GM12873 (cell line): ENCODE measurements at regions not wholly inside any gene's neighbourhood (a gene's known extent, or its start where the extent isn't known, plus 50 kb on each side); places are given as distances from the start of the nearest gene placed in this dataset.

Experiments
- TF ChIP-seq, protein P1 (sequence below): IDR thresholded peaks from 2 replicates; pipeline ENCODE4 v1.5.1; 2012; ENCODE audit warnings: low read depth, mild to moderate bottlenecking, moderate library complexity, low read length, control low read depth; ENCODE audit not compliant: insufficient read depth; ENCODE audit errors: missing control alignments

DNA sequence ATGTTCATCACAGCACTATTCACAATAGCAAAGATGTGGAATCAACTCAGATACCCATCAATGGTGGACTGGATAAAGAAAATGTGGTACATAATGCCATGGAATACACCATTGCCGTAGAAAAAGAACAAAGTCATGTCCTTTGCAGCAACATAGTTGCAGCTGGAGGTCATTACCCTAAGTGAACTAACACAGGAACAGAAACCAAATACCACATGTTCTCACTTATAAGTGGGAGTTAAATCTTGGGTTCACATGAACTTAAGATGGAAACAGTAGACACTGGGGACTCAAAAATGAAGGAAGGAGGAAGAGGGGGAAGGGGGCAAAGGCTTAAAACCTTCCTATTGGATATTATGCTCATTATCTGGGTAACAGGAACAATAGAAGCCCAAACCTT lies 228.1 kb upstream of the RAB6C start:
- TF ChIP-seq, protein P1, sequence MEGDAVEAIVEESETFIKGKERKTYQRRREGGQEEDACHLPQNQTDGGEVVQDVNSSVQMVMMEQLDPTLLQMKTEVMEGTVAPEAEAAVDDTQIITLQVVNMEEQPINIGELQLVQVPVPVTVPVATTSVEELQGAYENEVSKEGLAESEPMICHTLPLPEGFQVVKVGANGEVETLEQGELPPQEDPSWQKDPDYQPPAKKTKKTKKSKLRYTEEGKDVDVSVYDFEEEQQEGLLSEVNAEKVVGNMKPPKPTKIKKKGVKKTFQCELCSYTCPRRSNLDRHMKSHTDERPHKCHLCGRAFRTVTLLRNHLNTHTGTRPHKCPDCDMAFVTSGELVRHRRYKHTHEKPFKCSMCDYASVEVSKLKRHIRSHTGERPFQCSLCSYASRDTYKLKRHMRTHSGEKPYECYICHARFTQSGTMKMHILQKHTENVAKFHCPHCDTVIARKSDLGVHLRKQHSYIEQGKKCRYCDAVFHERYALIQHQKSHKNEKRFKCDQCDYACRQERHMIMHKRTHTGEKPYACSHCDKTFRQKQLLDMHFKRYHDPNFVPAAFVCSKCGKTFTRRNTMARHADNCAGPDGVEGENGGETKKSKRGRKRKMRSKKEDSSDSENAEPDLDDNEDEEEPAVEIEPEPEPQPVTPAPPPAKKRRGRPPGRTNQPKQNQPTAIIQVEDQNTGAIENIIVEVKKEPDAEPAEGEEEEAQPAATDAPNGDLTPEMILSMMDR: no peak

DNA sequence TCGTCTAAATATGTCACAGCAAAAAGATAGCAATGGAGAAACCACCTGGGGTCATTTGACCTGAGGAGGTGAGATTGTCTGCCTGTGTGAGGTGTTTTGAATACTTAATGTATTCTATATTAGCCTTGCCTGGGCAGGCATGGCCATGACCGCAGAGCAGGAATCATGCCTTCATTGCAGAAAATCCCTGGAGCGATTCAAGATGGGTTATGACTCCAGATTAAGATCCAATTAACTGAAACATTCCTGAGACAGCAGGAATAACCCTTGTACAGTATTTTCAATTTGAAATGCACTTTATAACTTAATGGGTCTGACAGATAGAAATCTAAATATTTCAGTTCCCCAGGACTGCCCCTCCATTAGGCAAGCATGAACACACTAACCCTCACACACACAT lies 227.3 kb upstream of the RAB6C start:
- TF ChIP-seq, protein P1: no peak

DNA sequence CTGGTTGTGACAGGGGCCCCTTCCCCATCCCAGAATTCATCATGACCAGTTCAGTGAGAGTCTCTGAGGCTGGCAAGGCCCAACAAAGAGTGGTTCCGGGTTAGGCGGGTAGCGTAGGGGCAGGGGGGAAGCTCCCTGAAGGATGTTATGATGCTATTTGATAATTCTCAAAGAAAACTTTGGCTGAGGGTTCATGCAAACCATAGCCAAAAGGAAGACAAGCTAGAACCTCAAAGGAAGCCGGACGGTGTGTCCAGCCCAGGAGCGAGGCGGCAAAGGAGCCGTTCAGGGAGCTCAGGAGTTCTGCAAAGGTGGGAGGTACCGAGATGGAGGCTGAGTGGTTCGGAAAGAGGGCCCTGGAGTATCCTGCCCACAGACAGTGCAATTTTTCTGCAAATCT lies 226.8 kb upstream of the RAB6C start:
- TF ChIP-seq, protein P1: no peak

DNA sequence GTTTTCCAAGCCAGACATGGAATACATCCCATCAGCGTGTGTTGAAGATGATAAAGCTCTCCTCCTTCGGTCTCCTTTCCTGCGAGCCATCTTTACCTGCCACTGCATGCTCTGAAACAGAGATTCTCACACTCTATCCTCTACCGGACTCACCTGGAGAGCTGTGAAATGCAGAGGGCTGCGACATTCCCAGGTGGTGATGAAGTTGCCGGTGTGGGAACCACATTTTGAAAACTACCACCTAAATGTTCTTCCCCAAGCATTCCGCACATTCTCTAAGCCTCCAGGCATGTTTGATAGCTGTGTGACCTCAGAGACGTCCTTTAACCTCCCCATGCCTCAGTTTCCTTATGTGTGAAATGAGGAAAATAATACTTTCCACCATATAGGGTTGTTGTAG lies 226.2 kb upstream of the RAB6C start:
- TF ChIP-seq, protein P1: no peak

DNA sequence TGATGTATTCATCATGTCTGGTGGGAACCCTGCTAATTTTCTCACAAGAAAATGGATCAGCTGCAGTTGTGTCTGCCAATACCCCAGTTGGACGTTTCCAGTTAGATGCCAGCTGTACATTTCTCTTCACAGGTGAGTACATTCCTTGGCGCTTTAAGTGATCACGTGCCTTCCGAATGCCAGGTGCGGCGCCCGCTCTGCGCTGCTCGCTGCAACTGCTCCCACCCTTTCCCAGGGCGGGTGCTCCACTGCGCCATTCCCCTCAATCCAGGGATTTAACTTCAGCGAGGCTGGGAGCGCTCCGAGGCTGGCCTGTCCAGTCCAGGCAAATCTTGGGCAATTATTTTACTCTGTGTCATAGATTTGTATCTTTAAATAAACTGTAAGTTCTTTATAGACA lies 225.0 kb upstream of the RAB6C start:
- TF ChIP-seq, protein P1: no peak

DNA sequence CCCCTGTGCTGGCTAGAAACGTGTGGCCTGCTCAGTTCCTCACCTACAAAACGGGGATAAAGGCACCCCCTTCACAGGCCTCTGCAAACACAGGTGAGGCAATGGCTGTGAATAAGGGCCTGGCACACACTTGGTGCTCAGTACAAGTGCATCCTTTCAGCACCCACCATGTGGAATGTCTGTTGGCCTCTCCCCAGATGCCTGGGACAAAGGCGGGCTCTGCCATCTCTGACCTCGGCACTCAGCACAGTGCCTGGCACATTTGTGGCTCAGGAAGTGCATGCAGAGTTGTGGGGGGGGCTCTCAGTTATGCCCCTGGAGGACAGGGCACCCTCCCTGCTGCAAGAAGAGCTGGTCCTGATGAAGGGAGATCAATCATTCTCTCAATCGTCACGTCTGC lies 224.6 kb upstream of the RAB6C start:
- TF ChIP-seq, protein P1: no peak

DNA sequence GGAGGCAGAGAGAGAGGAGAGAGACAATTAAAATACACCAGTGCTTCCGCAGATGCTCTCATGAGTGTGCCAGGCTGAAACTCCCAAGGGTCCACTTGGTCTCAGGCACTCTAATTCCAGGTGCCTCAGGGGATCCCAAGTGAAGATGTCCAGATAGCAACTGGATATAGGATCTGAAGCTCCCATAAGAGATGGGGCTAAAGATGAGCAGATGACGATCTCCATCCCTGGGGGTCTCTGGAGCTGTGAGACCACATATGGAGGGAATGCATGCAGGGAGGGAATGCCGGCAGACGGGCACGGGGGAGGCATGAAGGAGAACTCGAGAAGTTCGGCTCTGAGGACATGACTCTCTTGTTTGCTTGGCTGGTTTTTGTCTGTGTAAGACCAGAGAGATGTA lies 223.7 kb upstream of the RAB6C start:
- TF ChIP-seq, protein P1: no peak
